PC-9 (cell line): ENCODE measurements at regions not wholly inside any gene's neighbourhood (a gene's known extent, or its start where the extent isn't known, plus 50 kb on each side); places are given as distances from the start of the nearest gene placed in this dataset.

Experiments
- BruUV-seq: library from RNA; stranded (reverse); fragments of 400-500 nt; replicated peaks from 2 replicates; lab custom pipeline; 2021; lab: Mats Ljungman, UMichigan
- CTCF ChIA-PET: fragments of 300-600 bp; sonication (Branson Sonifier 250); formaldehyde crosslinking; loops from one replicate; lab custom pipeline; 2022; ENCODE audit warnings: antibody characterized with exemption; lab: Charles Lee
- POLR2A ChIA-PET: fragments of 300-600 bp; sonication (Branson Sonifier 250); formaldehyde crosslinking; loops from one replicate; lab custom pipeline; 2022; ENCODE audit warnings: antibody characterized with exemption; ENCODE audit not compliant: unreplicated experiment; lab: Charles Lee
- DNase-seq, 2 experiments: peaks; one replicate each; pipeline versions ENCODE4 v3.0.0 to v3.0.0-alpha.2; 2015 to 2022; ENCODE audit warnings: mixed read lengths in 1 of 2
- H2AFZ ChIP-seq: fragments of 200-600 bp; sonication (generic); 2 replicates; pipeline ENCODE4 v1.8.1; 2017; ENCODE audit warnings: antibody characterized with exemption
- H3F3A ChIP-seq: fragments of 200-600 bp; sonication (generic); 2 replicates; pipeline ENCODE4 v1.8.1; 2017; ENCODE audit warnings: antibody characterized with exemption, mild to moderate bottlenecking, low read depth; ENCODE audit not compliant: insufficient read depth
- H3K27ac ChIP-seq: fragments of 200-600 bp; sonication (generic); 2 replicates; pipeline ENCODE4 v1.6.1; 2016; ENCODE audit warnings: mixed run types
- H3K27me3 ChIP-seq: fragments of 200-600 bp; sonication (generic); 2 replicates; pipeline ENCODE4 v1.6.1; 2016; ENCODE audit warnings: low read depth, mixed run types; ENCODE audit not compliant: insufficient read depth
- H3K36me3 ChIP-seq: fragments of 200-600 bp; sonication (generic); 2 replicates; pipeline ENCODE4 v1.6.1; 2016; ENCODE audit warnings: low read depth, mixed run types
- H3K4me1 ChIP-seq: fragments of 200-600 bp; sonication (generic); replicated peaks from 2 replicates; pipeline ENCODE4 v1.6.1; 2016; ENCODE audit warnings: mixed run types; ENCODE audit not compliant: insufficient read depth
- H3K4me2 ChIP-seq: fragments of 200-600 bp; sonication (generic); 2 replicates; pipeline ENCODE4 v1.6.1; 2017; ENCODE audit warnings: mixed run types
- H3K4me3 ChIP-seq: fragments of 200-600 bp; sonication (generic); 2 replicates; pipeline ENCODE4 v1.6.1; 2016; ENCODE audit warnings: mixed run types
- H3K79me2 ChIP-seq: fragments of 200-600 bp; sonication (generic); 2 replicates; pipeline ENCODE4 v1.6.1; 2017; ENCODE audit warnings: low read depth, mixed run types
- H3K9me2 ChIP-seq: fragments of 200-600 bp; sonication (generic); 2 replicates; pipeline ENCODE4 v1.8.1; 2017; ENCODE audit warnings: mild to moderate bottlenecking; ENCODE audit not compliant: insufficient read depth
- H3K9me3 ChIP-seq: fragments of 200-600 bp; sonication (generic); 2 replicates; pipeline ENCODE4 v1.8.1; 2016; ENCODE audit warnings: low read depth; ENCODE audit not compliant: insufficient read depth
- H4K20me1 ChIP-seq: fragments of 200-600 bp; sonication (generic); 2 replicates; pipeline ENCODE4 v1.8.1; 2017; ENCODE audit not compliant: insufficient read depth
- EZH2 ChIP-seq: fragments of 200-600 bp; sonication (generic); IDR thresholded peaks from 2 replicates; pipeline ENCODE4 v1.8.0; 2017; ENCODE audit warnings: antibody characterized with exemption, low read depth
- intact Hi-C: fragments of 100-400 bp; cut with micrococcal nuclease; formaldehyde crosslinking; loops from one replicate; pipeline ENCODE4 v1.10.0; 2022; ENCODE audit not compliant: unreplicated experiment
- TF ChIP-seq, protein P1 (sequence below): fragments of 200-600 bp; sonication (generic); conservative IDR thresholded peaks from 2 replicates; pipeline ENCODE4 v1.6.1; 2017; ENCODE audit warnings: mixed run types, antibody characterized with exemption, mild to moderate bottlenecking, moderate library complexity

DNA sequence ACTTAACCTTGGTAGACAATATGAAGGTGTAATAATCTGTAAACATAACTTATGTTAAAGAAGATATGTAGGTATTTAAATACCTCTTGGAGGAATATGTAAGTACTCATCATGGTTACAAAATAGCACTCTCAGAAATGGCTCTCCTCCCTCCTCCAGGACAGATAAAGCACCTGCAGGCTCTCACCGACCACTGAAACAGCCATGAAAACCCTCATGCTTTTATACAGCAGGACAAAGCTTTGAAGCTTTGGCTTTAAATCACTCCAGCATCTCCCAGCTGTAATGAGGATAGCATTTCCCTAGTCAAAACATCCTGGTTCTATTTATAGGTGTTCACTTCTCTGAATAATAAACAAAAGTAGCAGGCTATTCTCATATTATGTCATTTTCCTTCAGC, 69.1 kb upstream of the PMFBP1 start:
- intact Hi-C loops: loop anchor here (5.0 kb wide), 2 partner anchors 1636 to 1716 kb away; no protein-coding TSS in a partner anchor
- BruUV-seq: no TSS peak
- CTCF ChIA-PET: no interaction called here

DNA sequence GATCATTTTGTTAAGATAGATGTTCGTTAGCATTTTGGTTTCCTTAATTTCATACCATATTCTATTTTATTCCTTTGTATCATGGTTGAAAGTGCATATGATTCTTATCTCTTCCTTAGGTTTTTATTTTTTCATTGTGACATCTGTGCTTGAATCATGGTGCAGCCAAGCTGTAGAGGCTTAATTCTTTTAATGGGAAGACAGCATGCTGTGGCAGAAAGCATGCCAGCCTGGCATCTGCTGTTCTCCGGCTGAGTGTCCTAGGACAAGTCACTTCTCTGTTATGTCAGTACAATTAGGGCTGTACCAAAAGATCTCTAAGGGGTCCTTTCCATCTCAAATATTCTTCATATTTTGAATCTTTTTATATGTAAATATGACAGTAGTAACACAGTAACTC, 68.5 kb upstream of the PMFBP1 start:
- no peaks in the 10 kb centered on the region for H3F3A ChIP-seq
- H3K79me2 ChIP-seq: no peaks in the 10 kb centered on the region
- BruUV-seq: no TSS peak
- TF ChIP-seq EZH2: no peak
- TF ChIP-seq, protein P1, sequence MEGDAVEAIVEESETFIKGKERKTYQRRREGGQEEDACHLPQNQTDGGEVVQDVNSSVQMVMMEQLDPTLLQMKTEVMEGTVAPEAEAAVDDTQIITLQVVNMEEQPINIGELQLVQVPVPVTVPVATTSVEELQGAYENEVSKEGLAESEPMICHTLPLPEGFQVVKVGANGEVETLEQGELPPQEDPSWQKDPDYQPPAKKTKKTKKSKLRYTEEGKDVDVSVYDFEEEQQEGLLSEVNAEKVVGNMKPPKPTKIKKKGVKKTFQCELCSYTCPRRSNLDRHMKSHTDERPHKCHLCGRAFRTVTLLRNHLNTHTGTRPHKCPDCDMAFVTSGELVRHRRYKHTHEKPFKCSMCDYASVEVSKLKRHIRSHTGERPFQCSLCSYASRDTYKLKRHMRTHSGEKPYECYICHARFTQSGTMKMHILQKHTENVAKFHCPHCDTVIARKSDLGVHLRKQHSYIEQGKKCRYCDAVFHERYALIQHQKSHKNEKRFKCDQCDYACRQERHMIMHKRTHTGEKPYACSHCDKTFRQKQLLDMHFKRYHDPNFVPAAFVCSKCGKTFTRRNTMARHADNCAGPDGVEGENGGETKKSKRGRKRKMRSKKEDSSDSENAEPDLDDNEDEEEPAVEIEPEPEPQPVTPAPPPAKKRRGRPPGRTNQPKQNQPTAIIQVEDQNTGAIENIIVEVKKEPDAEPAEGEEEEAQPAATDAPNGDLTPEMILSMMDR: no peak
- no peaks in the 10 kb centered on the region for H3K27me3 ChIP-seq
- H3K4me1 ChIP-seq: no peaks in the 10 kb centered on the region
- intact Hi-C loops: loop anchor here (5.0 kb wide), 2 partner anchors 1637 to 1717 kb away; no protein-coding TSS in a partner anchor
- CTCF ChIA-PET: interaction anchor here (0.7 kb wide), 1 partner anchor 115 kb away, joined by 4 read pairs; no protein-coding TSS in a partner anchor
- no peak for DNase-seq
- POLR2A ChIA-PET: no interaction called here
- H3K4me2 ChIP-seq: no peak overlapping the region
- no peaks in the 10 kb centered on the region for H3K36me3 ChIP-seq
- no peaks in the 10 kb centered on the region for H4K20me1 ChIP-seq
- no peak overlapping the region for H3K4me3 ChIP-seq
- no peak overlapping the region for H2AFZ ChIP-seq
- H3K9me2 ChIP-seq: no peaks in the 10 kb centered on the region
- H3K9me3 ChIP-seq: no peaks in the 10 kb centered on the region
- no peak overlapping the region for H3K27ac ChIP-seq

More for the DNA sequence above, 69.1 kb upstream of the PMFBP1 start:
- no peak overlapping the region for H3K4me3 ChIP-seq
- no peaks in the 10 kb centered on the region for H3K27me3 ChIP-seq
- H3K9me2 ChIP-seq: no peaks in the 10 kb centered on the region
- no peaks in the 10 kb centered on the region for H3K36me3 ChIP-seq
- no peak overlapping the region for H3K27ac ChIP-seq
- no peaks in the 10 kb centered on the region for H3K9me3 ChIP-seq
- no peak overlapping the region for H2AFZ ChIP-seq
- H3K4me2 ChIP-seq: no peak overlapping the region
- H3F3A ChIP-seq: no peaks in the 10 kb centered on the region
- H4K20me1 ChIP-seq: no peaks in the 10 kb centered on the region
- TF ChIP-seq, protein P1: no peak
- no peak for TF ChIP-seq EZH2
- POLR2A ChIA-PET: no interaction called here
- no peak for DNase-seq
- H3K79me2 ChIP-seq: no peaks in the 10 kb centered on the region
- no peaks in the 10 kb centered on the region for H3K4me1 ChIP-seq

DNA sequence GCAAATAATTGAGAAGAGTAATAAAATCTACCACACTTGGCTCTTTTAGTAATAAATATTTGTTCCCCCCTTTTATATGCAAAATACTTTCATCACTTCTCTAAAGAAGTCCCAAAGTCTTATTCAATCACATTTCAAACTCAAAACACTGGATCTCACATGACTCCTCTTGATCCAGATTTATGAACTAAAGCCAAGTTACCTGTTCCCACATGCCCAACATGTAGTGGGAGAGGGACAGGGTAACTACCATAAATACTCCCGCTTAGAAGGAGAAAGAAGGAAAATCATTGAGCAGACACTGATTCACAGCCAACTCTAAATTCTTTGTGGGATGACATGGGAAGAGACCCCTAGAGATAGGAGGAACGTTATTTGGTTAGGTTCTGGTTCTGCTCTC, 64.9 kb upstream of the PMFBP1 start:
- ChIA-PET CTCF (no interaction called here), POLR2A (no interaction called here)
- H3K79me2 ChIP-seq: no peaks in the 10 kb centered on the region
- H3K9me3 ChIP-seq: no peaks in the 10 kb centered on the region
- no TSS peak for BruUV-seq
- H2AFZ ChIP-seq: no peak overlapping the region
- H3K9me2 ChIP-seq: no peaks in the 10 kb centered on the region
- no peak for TF ChIP-seq EZH2
- TF ChIP-seq, protein P1: no peak
- no peaks in the 10 kb centered on the region for H3K4me1 ChIP-seq
- DNase-seq: no peak
- no peaks in the 10 kb centered on the region for H3K36me3 ChIP-seq
- H3K4me3 ChIP-seq: no peak overlapping the region
- intact Hi-C loops: no loop called here
- no peaks in the 10 kb centered on the region for H3K27me3 ChIP-seq
- no peaks in the 10 kb centered on the region for H4K20me1 ChIP-seq
- no peak overlapping the region for H3K27ac ChIP-seq
- H3F3A ChIP-seq: no peaks in the 10 kb centered on the region
- no peak overlapping the region for H3K4me2 ChIP-seq
